Ramos (cell line): ENCODE measurements at regions not wholly inside any gene's neighbourhood (a gene's known extent, or its start where the extent isn't known, plus 50 kb on each side); places are given as distances from the start of the nearest gene placed in this dataset.

Source experiments
- in situ Hi-C: fragments of 300-500 bp; cut with MboI; formaldehyde crosslinking; loops from one replicate; pipeline ENCODE4 v1.14.3; 2022; ENCODE audit warnings: low sequenced_read_pairs; ENCODE audit not compliant: unreplicated experiment

GRCh38 chr18:78006006-78006773 lies 756.5 kb downstream of the GALR1 start:
- in situ Hi-C loops = no loop called here

DNA sequence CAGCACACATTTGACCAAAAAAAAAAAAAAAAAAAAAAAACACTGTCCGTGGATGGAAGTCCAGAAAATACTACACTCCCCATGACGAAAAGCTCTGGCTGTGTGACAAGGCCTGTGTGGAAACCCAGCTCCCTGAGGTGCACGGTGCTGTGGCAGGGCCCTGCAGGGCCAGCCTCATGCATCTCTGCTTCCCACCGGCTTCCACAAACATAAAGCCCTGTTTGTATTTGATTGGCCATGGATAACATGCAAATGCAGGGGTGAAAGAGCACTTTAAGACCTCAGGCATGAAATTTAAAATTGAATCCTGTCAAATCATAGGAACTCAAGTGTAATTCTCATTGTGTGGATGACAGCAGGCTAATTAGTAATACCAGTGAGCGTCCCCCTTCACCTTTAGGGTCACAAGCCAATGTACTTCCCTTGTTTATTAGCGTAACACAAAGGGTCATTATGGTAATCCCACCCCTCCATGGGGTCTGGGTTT lies 757.2 kb downstream of the GALR1 start:
- in situ Hi-C loops = no loop called here

- in situ Hi-C loops = no loop called here
Observed at GRCh38 chr18:78010363-78010762, 760.7 kb downstream of the GALR1 start.

GRCh38 chr18:78017869-78018268 lies 768.2 kb downstream of the GALR1 start:
- in situ Hi-C loops = no loop called here

- in situ Hi-C loops = no loop called here
Observed at GRCh38 chr18:78021196-78021595, 771.5 kb downstream of the GALR1 start.

- in situ Hi-C loops = no loop called here
Observed at GRCh38 chr18:78031589-78031988, 781.9 kb downstream of the GALR1 start.

DNA sequence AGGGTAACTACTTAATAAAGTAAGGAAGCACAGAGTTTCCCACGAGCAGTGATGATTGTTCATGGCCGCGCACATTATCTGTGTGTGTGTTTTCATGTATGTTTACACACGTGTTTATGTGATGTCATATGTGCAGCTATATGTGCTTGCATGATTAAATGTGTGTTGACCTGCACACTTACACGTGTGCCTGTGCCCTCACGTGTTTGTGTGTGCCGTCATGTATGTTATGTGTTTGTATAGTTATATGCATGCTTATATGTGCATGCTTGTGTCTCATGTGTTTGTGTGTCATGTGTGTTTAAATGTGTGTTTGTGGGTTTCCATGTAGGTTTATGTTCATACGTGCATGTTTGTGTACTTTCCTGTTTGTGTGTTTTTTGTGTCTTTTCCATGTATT lies 782.3 kb downstream of the GALR1 start:
- in situ Hi-C loops = no loop called here

DNA sequence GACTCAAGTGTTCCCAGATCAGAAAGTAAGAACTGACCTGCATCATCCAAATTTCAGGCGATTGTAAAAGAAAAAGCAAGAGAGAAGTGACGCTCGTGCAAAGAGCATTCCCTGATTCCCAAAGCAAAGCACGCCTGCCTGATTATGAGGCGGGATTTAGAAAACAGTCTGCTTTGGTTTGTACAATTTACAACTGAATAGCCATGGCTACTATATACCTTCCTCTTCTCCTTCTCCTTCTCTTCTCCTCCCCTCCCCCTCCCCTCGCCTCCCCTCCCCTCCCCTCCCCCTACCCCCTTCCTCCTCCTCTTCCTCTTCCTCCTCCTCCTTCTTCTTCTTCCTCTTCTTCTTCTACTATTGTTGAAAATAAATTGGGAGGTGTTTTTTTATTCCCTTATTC lies 782.9 kb downstream of the GALR1 start:
- in situ Hi-C loops = no loop called here

DNA sequence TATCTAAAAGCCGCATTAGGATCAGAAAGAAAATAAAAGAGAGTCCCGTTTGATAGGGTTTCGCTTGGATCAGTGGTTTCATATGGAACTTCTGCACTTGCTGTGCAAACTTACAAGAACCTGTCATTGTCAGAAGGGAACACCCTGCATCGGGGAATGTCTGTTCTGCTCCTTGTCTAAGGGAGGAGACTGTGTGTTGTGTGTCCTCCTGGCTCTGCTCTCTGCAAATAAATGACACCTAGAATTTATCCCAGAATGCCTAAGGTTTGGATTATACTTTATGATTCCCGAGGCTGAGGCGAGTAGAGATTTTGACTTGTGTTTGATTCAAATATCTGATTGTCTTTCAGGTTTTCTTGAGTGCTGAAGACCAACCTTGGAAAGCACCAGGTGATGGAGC lies 785.1 kb downstream of the GALR1 start:
- in situ Hi-C loops = no loop called here

DNA sequence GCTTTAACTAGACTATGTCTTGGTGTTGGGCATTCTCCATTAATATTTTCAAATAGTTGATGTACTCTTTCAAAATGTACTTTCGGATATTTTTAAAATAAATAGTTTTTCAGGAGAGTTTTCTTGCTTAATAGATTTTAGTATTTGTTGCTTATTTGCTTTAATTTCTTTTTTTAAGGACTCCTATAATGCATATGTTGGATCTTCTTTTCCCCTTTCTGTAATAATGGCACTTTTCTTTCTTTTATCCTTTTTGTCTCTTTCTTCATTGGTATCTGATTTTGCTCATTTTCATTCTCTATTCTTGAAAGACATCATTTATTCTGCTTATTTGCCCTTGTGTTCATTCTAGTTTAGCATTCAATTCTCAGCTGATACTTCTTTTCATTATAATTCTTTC lies 791.6 kb downstream of the GALR1 start:
- in situ Hi-C loops = no loop called here

DNA sequence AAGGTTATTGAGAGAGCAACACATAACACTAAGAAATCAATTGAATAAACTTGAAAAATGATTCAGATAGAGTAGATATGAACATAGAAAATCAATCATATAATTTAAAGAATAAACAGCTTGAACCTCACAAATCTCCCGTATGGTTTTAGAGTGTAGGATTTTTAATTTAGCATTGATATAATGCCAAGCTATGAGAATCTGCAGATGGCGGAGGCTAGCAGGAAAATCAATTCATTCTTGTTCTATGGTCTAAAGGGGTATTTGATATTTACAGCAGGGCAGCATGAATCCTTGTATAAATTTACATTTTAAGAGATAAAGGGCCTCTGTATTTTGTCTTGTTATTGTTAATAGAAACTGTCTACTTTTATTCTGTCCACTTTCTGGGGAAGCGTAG lies 797.0 kb downstream of the GALR1 start:
- in situ Hi-C loops = no loop called here

GRCh38 chr18:78049281-78049680 lies 799.6 kb downstream of the GALR1 start:
- in situ Hi-C loops = no loop called here

- in situ Hi-C loops = no loop called here
Observed at GRCh38 chr18:78054801-78055200, 805.2 kb downstream of the GALR1 start.

- in situ Hi-C loops = no loop called here
Observed at GRCh38 chr18:78056011-78056410, 806.4 kb downstream of the GALR1 start.

DNA sequence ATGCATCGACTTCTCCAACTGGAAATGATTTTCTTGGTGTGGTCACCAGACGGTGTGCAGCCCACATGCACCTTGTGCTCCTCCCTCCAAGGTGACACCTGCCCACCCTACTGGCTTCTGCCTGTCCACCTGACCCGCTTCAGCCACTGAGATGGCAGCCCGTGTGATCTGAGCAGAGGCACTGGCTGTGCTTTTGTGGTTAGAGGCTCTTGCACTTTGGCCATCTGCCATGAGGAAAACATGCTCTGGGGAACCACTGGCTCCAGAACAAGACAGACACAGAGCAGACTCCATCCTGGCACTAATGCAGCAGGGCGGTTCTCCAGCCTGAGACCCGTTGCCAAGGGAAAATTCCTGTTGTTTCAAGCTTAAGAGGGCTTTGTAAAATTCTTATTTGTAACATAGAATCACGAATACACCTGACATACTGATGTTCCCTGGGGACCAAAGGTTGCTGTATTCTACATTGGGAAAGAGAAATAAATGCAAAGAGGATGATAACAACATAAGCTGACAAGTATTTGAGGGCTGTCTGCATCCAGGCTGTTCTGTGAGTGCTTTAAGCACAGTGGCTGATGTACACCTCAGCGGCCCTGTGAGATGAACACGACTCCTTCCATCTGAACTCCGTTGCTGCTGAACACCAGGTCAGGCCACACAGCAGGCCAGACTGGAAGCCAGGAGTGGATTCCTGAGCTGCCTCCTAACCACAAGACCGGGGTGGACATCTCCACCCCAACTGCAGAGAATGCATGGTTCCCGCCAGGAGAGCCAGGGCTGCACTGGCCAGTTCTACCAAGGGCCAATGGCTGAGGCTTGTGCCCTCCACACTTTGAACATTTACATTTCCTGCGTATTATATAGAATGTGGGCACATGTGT lies 820.4 kb downstream of the GALR1 start:
- in situ Hi-C loops = no loop called here

- in situ Hi-C loops = no loop called here
Observed at GRCh38 chr18:78071166-78071710, 821.6 kb downstream of the GALR1 start.

GRCh38 chr18:78071776-78072175 lies 822.1 kb downstream of the GALR1 start:
- in situ Hi-C loops = no loop called here

- in situ Hi-C loops = no loop called here
Observed at GRCh38 chr18:78072375-78072774, 822.7 kb downstream of the GALR1 start.

- in situ Hi-C loops = no loop called here
Observed at GRCh38 chr18:78073275-78073674, 823.6 kb downstream of the GALR1 start.

- in situ Hi-C loops = no loop called here
Observed at GRCh38 chr18:78074400-78075020, 824.9 kb downstream of the GALR1 start.

DNA sequence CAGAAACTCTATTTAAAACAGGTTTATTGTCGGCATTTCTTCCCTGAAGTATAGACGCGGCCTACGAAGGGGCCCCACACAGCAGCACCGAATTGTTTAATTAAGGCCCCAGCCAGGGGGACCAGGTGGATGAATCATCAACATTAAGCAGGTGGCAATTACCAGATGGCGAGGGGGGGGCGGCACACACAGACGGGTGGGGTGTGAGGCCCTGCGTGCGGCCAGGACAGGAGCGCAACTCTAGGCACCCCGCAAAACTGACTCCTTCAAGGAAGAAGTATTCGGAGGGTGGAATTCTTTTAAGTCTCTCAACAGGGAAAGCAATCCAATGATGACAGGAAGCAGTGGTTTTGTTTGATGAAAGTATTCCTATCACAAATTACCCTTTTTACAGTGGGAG lies 830.4 kb downstream of the GALR1 start:
- in situ Hi-C loops = no loop called here
